ENCODE measurements at regions not wholly inside any gene's neighbourhood (a gene's known extent, or its start where the extent isn't known, plus 50 kb on each side); places are given as distances from the start of the nearest gene placed in this dataset.

DNA sequence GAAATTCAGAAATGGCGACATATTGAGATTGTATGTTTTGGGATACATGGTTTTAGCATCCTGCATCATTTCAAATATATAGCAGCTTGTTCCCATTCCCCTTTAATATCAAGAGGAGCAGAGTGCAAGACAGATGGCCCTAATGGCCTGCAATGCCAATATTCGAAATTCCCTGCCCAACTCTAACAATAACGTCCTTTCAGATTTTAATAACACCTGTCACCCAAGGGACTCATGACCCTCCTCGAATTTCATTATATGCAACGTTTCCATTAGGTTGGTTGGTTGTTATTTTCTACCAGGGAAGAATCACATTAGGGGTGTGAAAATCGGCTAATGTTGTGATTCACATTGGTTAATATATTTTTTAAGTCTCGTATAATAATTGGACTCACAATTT is 170.0 kb downstream of the TNFSF13B start:
- DNase-seq = no peak

DNA sequence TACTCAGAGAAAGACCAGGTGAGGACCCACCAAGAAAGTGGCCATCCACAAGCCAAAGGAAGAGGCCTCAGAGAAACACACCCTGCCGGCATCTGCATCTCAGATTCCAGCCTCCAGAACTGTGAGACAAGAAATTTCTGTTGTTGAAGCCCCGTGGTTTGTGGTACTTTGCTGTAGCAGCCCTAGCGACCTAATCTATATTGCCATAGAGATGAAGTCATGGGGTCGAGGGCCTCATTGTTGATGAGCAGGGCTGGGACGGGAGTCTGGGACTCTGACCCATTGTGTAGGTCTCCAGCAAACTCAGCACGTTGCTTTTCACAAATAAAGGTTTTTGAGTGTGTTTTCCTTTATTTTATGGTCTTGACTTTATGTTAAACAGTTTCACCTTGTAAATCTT is 174.9 kb downstream of the TNFSF13B start:
- no peak for DNase-seq

DNA sequence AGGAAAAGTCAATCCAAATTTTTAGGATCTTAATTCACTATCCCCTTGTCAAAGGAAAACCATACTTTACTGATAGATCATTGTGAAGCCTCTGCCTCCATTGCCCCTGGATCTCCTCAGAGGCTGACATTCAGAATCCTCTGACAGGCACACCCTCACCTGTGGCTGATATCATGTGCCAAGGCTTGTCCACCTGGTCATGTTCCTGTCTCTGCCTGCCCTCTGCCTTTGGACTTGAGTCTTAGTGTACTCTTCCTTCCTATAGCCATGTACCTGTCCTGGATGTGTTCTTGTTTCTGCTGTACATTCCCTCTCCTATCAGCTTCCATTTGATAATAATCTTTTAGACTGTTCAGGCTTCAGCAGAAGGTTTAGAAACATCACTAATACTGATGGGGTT is 179.4 kb downstream of the TNFSF13B start:
- no peak for DNase-seq

DNA sequence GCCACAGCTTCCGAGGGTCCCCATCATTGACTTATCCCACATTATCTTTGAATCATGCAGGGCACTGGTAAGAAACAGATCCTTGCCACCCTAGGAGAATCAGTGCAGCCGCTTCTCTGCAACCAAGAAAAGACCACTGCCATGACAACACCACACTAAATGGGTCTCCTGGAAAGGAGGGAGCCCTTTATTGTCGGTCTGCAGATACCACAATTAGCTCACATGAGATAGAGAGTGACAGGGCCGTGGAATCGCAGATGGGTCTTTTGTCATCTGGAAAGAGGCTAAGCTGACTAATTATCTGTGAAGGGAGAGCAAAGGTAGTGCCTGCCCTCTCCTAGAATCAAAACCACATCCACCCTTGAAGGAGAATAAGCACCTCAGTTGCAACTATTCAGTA is 178.3 kb upstream of the MYO16 start:
- DNase-seq = no peak

DNA sequence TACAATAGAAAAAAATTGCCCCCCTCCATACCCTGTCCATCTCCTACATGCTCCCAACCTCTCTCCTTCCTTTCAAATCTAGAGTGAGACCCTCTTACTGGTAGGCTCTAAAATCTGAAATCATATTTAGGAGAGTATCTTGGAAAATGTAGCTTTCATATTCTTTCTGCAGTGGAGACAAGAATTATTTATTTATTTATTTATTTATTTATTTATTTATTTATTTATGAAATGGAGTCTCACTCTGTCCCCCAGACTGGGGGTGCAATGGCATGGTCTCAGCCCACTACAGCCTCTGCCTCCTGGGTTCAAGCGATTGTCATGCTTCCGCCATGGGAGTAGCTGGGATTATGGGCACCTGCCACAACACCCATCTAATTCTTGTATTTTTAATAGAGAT is 174.1 kb upstream of the MYO16 start:
- no peak for DNase-seq

DNA sequence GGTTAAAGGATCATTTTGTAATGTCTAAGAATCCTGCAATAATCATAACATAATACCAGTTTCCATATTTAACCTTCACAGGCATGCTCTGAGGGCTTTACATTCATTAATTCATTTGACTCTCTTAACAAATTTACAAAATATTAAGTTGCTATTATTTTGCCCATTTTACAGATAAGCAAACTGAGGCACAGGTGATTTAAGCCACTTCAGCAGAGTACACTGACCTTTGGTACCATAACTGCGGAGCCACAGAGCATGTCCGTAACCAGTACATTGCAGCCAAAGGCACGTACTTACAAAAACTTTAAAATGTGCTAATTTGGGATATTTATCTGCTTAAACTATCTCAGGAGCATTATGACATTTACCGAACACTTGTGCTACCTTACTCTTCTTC is 169.4 kb upstream of the MYO16 start:
- no peak for DNase-seq

DNA sequence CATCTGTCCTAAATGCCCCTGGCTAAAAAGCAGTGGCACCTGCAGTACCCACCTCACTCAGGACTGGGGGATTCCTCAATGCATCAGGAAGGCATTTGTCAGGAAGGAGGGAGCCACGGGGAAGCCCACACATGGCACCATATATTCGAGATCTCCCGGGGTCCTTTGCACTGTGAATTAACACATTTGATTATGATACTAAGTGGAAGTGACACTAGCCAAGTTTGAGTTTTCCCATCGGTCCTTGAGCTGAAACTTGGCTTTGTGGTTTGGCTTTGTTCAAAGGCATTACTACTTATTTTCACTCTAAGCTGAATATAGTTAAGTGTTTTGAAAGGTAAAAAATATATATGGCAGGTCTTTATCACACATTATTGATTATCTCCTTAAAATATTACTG is 168.7 kb upstream of the MYO16 start:
- no peak for DNase-seq

DNA sequence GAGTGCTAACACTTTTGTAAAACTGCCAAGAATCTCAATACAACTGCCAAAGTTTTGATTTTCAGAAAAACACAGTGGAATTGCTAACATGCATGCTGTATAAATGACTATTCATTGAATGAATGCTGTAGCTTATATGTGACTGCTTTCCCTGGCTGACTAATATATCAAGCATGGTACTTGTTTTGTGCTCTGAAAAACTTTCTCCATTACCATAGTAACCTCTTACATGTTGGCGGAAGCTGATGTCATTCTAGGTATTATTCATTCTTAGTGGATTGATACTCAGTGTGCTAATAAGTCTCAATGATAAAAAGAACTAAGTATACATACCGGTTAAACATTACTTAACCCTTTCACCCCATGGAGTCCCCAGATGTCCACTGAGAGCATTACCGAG is 166.1 kb upstream of the MYO16 start:
- no peak for DNase-seq

DNA sequence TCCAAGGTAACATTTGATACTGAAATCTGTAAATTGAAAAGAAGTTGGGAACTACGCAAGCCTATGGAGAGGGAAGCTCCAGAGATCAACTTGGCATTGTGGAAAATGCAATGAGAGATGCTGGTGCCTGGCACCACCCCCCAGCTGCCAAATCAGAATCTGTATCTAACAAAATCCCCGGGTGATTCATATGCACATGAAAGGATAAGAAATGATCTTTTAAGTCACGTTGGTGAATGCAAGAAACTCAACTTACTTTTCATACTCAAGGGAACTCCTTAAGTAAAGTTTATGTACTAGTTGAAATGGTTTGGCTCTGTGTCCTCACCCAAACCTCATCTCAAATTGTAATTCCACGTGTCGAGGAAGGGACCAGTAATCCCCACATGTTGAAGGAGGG is 158.5 kb upstream of the MYO16 start:
- DNase-seq = no peak

DNA sequence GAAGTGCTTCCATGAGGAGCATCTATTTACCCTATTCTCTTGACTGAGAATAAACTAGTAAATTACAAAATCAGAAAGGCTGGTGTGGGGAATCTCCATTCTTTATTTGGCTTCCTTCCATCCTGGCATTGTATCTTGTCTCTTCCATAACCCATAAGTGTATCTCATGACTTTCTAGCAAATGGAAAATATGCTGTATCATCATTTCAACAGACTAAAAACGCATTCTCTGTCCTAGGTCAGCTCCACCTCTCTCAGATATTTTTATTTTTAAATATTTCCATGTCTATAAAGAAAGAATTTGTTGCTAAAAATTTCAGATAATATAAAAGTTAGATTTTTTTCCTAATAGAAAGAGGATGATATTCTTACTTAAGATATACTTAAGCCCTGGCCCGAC is 154.2 kb upstream of the MYO16 start:
- no peak for DNase-seq

DNA sequence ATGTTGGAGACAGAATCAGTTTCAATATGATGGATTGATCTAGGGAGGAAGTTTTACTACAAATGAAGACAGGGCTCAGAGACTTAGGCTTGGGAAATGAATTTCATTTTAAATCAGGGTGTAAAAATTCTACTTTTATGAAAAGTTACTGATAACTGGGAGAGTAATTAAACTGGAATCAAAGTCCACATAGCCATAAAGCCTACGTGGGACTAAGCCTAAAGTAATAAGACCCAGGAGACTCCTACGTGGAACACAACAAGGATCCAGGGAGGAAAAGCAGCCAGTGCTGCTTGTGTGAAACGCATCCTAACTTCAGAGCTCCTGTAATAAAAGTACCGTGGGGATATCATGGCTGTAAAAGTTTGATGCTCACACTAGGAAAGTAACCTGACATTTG is 152.0 kb upstream of the MYO16 start:
- no peak for DNase-seq

DNA sequence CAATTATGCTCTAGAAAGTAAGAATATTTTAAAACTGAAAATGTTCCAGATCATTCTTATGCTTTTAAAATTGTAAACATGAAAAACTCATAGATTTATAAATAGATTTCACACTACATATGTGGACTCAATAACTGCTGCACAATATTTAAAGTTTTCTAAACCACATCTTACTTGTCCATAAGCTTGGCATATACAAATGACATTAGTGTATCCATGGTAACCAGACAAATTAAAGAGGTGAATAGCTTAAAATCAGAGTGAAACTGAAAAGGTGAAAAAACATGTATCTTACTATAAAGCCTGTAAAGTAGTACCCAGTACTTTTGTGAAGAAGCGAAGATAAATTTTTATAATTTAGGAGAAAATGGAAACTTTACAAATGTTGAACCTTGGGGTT is 151.2 kb upstream of the MYO16 start:
- no peak for DNase-seq

DNA sequence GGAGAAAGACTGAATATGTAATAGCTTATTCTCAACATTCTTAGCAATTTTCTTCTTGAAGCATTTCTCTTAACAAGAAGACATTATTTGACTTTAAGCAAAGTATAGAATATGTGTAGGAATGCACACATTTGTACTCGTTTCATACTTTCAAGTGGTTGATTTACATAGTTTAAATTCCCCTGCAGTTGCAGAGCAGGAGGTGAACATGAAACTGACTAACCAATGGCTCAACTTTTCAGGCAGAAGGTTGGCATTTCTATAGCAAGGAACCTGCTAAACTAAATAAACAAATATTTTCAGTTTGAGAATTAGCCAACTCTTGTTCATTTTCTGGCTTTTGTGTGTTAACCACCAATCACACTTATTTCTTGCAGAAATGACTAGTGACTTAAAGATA is 145.4 kb upstream of the MYO16 start:
- no peak for DNase-seq

DNA sequence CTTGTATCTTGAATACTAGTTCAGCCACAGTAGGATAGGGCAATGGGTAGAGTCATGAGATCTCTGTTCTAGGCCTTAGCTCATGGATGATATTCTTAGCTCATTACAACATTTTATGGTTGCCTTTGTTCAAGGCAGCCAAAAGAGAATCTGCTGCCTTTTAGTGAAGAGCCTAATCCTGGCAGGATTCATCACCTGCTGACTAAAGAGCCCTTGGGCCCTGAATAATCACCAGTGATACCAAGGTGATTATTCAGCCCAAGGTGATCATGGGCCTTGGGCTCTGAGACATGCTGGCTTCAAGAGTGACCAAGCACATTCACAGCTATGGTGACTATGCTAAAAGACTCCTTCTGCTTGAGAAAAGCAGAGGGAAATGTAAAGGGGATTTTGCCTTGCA is 143.3 kb upstream of the MYO16 start:
- no peak for DNase-seq

DNA sequence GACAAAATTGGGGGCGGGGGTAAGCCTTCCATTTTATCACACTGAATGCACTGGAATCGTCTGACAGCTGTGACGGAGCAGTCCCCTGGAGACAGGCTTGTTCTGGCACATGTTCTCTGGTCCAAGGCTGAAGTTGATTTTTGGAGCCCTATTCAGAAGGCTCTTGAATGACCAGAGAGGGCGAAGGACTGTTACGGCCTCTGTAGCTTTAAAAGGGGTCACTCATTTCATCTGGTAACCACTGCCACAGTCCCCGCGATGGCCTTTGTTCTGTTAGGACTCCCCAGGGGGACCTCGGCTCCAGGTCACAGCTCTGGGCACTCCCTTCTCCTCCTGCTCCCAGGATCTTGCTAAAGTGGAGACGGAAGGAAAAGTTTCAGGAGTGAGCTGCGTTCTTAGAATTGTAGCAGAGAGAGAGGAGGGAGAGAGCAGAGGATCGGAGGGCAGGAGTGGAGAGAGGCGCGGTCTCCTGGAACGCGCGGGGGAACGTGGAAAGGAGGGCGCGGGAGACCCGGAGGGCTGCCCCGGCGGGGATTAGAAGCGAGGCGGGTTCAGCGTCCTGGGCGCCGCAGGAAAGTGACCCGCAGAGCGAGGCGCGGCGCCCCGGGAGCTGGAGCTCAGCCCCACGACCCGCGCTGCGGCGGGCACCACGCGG is 134.3 kb upstream of the MYO16 start:
- no peak for DNase-seq

DNA sequence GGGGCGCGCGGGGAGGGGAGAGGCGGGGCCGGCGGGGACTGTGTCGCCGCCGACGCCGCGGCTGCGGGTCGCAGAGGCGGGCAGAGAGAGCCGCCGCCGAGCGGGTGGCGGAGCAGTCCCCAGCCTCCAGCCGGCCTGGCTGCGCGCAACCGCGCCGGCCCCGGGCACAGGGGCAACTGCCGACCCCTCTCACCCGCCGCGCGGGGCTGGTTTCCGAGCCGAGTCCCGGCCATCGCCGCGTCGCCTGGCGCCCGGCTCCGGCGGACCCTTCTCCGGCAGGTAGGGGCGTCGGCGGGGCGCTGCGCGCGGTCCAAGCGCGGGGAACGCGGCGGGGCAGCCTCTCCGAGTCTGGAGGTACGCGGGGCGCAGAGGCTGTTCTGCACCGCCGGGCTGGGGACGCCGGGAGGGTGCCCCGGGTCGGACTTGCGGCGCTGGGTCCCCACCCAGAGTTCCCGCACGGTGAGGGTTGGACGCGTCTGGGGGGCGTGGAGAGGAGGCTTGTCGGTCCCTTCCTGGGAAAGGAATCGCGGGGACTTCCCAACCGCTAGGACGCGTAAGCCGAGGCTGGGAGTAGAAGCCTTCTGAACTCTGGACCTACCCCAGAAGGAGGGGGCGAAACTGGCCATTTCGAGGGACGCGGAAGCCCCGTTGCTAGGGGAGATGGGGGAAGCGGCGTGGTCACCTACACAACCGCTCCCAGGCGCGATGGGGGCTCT is 133.6 kb upstream of the MYO16 start:
- peak; percentile 6 for DNase-seq

DNA sequence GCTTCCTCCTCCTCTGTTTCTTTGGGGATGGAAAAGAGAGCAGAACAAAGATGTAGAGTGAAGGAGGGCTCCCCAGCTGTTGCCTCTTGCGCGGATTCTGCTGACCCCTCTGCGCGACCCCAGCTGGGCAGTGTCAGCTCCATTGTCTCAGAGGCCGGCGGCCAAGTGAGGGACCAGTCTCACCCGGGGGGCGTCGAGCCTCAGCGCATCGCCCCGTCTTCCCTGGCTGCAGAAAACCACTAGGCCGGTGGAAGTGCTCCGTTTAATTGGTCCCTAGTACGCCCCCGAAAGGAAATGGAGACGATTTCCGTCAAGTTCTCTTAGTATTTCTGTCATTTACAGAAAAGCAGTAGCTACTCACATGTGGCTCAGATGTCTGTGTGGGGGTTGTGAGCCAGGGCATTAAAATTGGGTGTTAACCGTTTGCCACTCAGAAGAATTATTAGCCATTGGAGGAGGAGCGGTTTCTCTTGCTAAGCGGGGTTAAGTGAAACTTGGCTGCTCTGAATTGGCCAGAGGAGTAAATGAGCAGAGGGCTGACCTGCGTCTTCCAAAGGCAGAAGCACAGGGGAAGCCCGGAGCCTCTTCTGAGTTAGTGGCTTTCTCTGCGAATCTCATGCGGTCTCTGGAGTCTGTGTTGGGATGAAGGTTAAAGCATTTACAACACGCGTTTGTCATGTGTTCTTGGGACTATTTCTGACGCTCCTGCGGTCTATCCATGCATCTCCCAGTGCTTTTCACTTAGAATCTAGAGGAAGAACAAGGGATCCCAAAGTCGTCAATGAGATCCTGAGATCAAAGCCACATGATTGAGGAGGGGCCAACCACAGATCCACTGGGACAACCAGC is 132.8 kb upstream of the MYO16 start:
- no peak for DNase-seq

DNA sequence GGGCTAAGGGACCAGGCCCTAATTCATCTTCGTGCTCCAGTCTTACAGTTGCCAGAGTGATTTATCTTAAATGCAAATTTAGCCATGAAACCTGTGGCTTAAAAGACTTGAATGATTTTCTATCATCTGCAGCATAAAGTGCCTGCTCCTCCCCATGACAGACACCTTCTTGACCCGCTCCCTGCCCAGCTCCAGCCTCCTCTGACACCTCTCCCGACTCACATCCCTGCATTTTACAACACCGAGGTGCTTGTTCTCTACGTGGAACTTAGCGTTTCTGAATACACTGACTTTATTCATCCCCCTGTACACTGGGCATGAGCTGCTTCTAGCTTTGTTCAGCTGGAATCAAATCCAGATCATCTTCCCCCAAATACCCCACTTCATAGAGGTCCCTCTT is 128.7 kb upstream of the MYO16 start:
- no peak for DNase-seq

DNA sequence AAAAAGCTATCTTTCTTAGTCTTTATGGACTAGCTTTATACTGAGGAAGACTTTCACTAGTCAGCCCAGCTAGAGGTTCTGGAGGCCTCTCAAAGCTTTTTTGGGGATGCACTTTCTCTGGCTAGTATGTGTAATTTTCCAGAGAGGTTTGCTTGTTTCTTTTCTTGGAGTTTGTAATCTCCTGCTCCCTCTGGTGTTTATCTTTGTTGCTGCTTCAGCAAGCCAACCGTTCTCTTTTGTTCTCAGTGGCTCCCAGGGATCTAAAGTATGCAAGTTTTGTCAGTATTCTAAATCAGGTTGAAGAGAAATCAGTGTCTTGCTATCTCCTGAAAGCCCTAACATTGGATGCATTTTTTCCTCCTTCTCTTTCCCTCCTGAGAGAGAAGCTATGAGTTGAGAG is 121.1 kb upstream of the MYO16 start:
- DNase-seq = no peak

DNA sequence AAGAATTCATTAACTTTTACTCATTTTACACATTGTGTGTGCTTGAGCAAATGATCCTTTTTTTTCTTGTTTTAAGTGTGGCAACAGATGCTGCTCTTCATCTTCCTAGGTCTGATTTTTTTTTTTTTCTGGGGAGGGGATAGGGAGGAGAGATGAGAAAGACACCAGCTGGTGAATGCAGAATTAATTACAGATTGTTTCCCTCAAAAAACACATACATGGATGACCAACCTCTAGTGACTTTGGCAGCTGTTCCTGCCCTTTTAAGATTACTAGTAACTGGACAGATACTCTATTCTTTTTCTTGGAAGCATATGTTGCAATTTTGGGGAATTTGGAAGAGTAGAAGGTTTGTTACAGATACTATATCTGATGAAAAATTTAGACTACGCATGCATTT is 103.6 kb upstream of the MYO16 start:
- no peak for DNase-seq

DNA sequence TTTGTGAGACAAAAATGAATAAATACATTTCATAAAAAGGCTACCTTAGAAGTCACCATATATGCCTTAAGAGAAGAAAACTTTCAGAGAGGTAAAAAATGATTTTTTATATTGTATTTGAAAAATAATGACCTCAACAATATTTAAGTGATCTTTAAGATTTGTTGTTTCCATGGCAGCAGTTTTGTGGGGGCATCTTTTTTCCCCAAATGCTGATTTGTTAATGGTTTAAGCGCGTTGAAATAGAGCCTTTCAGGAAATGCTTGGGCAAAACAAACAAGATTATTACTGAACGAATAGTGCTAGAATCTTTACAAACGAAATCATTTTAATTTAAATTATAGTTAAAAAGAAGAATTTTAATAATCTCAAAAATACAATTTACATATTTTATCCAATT is 103.1 kb upstream of the MYO16 start:
- DNase-seq = no peak

DNA sequence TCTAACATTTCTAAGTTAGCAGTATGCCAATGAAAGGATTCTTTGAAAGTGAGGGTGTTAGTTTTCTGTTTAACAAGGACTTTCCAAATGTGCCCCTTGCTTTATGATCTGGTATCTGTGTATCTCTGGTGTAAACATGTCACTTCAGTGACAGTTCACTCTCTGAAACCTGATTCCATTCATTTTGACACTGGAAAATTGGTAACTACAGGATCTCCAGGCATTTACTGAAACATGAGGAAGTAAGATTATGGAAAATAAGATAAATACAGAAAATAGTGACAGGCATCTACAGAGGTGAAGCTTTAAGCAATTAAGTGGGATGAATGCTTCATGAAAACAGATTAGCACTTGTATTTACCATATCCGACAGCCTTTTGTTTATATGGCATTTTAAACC is 101.6 kb upstream of the MYO16 start:
- DNase-seq = no peak

DNA sequence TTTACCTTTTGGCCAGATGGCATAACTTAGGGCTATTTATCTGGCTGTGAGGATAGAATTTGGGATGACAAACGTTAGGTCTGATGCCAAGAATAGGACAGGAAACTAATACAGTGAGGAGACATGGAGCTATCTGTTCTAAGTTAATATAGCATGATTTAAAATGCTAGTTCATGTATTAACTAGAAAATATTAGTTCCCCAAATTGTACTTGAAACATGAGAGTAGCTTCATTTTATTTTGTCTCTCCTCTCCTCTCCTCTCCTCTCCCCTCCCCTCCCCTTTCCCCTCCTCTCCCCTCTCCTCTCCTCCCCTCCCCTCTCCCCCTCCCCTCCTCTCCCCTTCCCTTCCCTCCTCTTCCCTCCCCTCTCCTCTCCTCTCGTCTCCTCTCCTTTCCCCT is 101.1 kb upstream of the MYO16 start:
- DNase-seq = no peak

DNA sequence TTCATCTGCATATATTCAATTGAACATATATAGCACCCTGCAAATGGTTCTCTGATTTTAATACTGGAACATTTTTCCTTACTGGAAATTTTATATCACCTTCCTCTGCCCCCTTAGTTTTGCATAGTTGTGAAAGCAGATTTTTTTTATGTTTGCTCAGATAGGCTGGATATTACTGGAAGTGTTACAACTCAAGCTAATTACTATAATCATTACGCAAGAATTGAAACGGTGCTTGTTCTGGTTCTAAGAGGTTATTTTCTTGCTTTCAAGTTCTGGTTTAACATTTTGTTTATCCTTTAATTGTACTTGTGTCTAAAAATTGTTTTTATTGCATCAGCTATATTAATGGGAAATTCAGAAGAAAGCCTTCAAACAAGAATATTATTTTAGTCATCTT is 95.6 kb upstream of the MYO16 start:
- DNase-seq = no peak
